HL-60 (cell line): ENCODE measurements at regions not wholly inside any gene's neighbourhood (a gene's known extent, or its start where the extent isn't known, plus 50 kb on each side); places are given as distances from the start of the nearest gene placed in this dataset.

Source experiments
- CTCF ChIP-seq: IDR thresholded peaks from one replicate; pipeline ENCODE4 v1.5.1; 2011; ENCODE audit warnings: low read length, control low read depth, inconsistent platforms; ENCODE audit not compliant: insufficient read depth
- REST ChIP-seq: IDR thresholded peaks from 2 replicates; pipeline ENCODE4 v1.6.1; 2012; ENCODE audit warnings: low read depth; ENCODE audit not compliant: insufficient replicate concordance

GRCh38 chr2:16102976-16103380, 162.6 kb downstream of the MYCN start:
- TF ChIP-seq REST (no peak), CTCF (no peak)
